Bronchial epithelial cell (primary cell): ENCODE measurements at regions not wholly inside any gene's neighbourhood (a gene's known extent, or its start where the extent isn't known, plus 50 kb on each side); places are given as distances from the start of the nearest gene placed in this dataset.

Experiments used
- DNase-seq: peaks from one replicate; pipeline ENCODE4 v3.0.0-alpha.2; 2010; ENCODE audit warnings: low read depth
- FAIRE-seq: peaks from 2 replicates; lab custom pipeline; 2011; peaks lifted over from hg19 to GRCh38; lab: Jason Lieb, UNC
- H3K27me3 ChIP-seq: 2 replicates; pipeline ENCODE4 v1.5.1; 2011; ENCODE audit warnings: low read length; ENCODE audit not compliant: control insufficient read depth, insufficient read depth
- H3K36me3 ChIP-seq: 2 replicates; pipeline ENCODE4 v1.5.1; 2011; ENCODE audit warnings: low read length; ENCODE audit not compliant: control insufficient read depth, insufficient read depth
- H3K4me3 ChIP-seq: 2 replicates; pipeline ENCODE4 v1.5.1; 2011; ENCODE audit warnings: mild to moderate bottlenecking, low read depth, low read length, control low read depth
- TF ChIP-seq, protein P1 (sequence below): IDR thresholded peaks from 2 replicates; pipeline ENCODE4 v1.5.1; 2011; ENCODE audit warnings: mild to moderate bottlenecking, moderate library complexity, low read length, control low read depth, inconsistent platforms; ENCODE audit not compliant: insufficient read depth, severe bottlenecking

DNA sequence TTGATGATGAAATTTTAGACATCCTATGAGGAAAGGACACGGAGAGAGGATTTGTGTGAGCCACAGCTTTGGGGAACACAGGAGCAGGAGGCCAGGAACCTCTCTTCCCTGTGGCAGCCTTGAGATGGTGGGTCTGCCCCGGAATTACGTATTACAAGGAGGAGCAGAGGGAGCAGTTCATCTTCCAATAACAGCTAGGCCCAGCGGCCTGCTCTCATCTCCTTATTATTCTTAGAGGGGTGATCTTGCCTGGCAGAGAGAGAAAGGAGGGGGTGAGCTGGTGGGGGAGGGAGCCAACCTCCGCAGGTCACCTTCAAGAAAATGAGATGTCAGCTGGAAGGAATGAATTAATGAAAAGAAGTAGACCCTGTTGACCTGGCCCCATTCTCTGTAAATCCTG, 305.8 kb downstream of the LRFN2 start:
- peaks cover 7% of the 10 kb centered on the region for H3K27me3 ChIP-seq
- TF ChIP-seq, protein P1, sequence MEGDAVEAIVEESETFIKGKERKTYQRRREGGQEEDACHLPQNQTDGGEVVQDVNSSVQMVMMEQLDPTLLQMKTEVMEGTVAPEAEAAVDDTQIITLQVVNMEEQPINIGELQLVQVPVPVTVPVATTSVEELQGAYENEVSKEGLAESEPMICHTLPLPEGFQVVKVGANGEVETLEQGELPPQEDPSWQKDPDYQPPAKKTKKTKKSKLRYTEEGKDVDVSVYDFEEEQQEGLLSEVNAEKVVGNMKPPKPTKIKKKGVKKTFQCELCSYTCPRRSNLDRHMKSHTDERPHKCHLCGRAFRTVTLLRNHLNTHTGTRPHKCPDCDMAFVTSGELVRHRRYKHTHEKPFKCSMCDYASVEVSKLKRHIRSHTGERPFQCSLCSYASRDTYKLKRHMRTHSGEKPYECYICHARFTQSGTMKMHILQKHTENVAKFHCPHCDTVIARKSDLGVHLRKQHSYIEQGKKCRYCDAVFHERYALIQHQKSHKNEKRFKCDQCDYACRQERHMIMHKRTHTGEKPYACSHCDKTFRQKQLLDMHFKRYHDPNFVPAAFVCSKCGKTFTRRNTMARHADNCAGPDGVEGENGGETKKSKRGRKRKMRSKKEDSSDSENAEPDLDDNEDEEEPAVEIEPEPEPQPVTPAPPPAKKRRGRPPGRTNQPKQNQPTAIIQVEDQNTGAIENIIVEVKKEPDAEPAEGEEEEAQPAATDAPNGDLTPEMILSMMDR, result no peak
- DNase-seq (no peak), FAIRE-seq (no peak)
- H3K36me3 ChIP-seq, result no peaks in the 10 kb centered on the region
- no peak overlapping the region for H3K4me3 ChIP-seq

DNA sequence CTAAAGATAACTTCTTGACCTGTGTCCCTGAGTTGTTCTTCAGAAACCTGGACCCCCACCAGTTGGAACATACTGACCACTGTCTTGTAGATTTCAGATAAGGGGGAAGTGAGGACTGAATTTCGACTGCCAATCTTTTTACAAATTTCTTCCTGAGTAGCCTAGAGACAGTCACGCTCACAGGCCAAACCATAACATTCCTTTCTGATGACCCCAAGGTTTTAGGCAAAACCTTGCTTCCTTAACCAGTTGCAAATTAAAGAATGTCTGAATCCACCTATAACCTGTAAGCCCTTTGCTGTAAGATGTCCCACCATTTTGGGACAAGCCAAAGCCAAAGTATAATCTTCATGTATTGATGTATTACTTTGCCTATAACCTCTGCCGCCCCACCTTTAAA, 306.9 kb downstream of the LRFN2 start:
- no peaks in the 10 kb centered on the region for H3K36me3 ChIP-seq
- TF ChIP-seq, protein P1, result no peak
- no peak overlapping the region for H3K4me3 ChIP-seq
- FAIRE-seq (no peak), DNase-seq (no peak)
- H3K27me3 ChIP-seq, result no peaks in the 10 kb centered on the region

DNA sequence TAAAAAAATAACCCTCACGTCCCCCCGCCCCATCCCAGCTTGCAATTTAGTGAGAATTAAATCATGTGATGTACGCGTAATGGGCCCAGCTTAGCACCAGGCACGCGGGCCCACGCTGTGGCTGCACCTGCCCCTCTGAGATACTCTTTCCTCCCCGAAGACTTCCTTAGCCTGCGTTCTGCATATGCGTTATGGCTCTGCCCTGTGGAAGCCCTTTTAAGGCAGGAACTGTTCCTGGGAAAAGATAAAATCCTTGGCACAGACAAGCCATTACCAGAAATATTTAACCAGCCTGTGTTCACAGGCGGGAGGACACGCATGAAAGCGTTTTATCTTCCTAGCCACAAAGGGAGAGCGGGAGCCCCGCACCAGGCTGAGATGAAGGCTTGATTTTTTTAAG, 311.0 kb downstream of the LRFN2 start:
- no peaks in the 10 kb centered on the region for H3K36me3 ChIP-seq
- H3K4me3 ChIP-seq, result no peak overlapping the region
- FAIRE-seq (no peak), DNase-seq (no peak)
- TF ChIP-seq, protein P1, result no peak
- H3K27me3 ChIP-seq, result no peaks in the 10 kb centered on the region

DNA sequence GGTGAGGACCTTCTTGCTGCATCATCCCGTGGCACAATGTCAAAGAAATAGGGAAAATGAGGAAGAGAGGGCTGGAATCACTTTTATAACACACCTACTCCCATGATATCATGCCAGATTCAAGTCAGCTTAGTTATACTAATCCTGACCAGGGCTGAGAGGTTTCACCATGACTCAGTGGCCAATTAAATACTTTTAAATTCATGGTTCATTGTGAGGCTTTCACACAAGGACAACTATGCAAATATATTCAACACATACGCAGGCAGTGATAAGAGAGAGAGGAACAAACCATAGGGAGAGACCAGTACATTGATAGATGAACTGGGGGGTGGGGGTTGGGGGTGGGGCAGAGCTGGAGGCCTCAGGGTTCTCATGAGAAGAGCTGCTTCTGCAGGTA, 313.1 kb downstream of the LRFN2 start:
- FAIRE-seq (no peak), DNase-seq (peak; percentile 18)

DNA sequence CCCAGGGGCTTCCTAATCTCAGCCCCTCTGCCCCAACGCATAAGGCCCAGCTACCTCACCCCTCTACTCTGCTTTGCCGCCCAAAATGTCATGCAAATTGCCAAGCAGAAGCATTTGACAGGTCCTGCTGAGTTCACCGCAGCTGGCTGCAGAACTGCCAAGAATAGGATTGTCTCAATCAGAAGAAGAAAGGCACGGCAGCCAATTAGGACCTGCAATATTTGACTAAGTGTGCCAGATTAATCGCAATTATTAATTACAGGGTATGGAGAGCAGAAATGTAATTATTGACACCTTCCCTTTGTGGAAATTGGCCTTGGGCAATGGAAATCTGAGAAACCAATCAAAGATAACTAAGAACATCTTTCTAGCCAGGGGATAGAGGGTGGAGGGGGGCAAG, 318.6 kb downstream of the LRFN2 start:
- no peak for DNase-seq

More for the DNA sequence above, 313.1 kb downstream of the LRFN2 start:
- Histone ChIP-seq H3K27me3 (no peaks in the 10 kb centered on the region), H3K4me3 (no peak overlapping the region), H3K36me3 (no peaks in the 10 kb centered on the region)
- TF ChIP-seq, protein P1, result no peak

DNA sequence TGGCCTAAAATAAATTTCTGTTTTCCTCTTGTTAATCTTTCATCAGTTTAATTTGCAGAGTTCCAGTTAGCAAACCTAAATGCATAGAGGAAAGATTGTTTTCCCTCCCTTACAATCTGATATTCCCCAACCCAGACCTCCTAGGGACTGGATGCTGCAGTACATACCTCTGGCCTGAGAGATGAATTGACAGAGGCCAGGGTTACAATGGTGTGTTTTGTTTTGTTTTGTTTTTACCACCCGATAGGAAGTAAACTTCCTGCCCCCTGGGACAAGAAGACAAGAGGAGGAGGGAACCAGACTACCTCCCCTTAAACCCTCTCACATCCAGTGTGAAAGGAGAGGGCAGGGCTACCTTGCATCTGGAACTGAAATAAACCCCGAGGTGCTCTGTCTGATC, 319.0 kb downstream of the LRFN2 start:
- DNase-seq, result no peak
- no peaks in the 10 kb centered on the region for H3K27me3 ChIP-seq
- TF ChIP-seq, protein P1, result no peak
- H3K36me3 ChIP-seq, result no peaks in the 10 kb centered on the region
- no peak overlapping the region for H3K4me3 ChIP-seq
- FAIRE-seq, result no peak

More for the DNA sequence above, 318.6 kb downstream of the LRFN2 start:
- TF ChIP-seq, protein P1, result no peak
- Histone ChIP-seq H3K27me3 (no peaks in the 10 kb centered on the region), H3K4me3 (no peak overlapping the region), H3K36me3 (no peaks in the 10 kb centered on the region)
- no peak for FAIRE-seq
